Panc1 (cell line): ENCODE measurements at regions not wholly inside any gene's neighbourhood (a gene's known extent, or its start where the extent isn't known, plus 50 kb on each side); places are given as distances from the start of the nearest gene placed in this dataset.

ENCODE experiments used
- ATAC-seq: fragments of 200-7000 bp; cut with Tn5 transposase; 2 replicates; pipeline ENCODE4 v1.9.1; 2020; ENCODE audit warnings: mild to moderate bottlenecking, moderate library complexity
- BruUV-seq: library from RNA; stranded (reverse); fragments of 400-500 nt; replicated peaks from 2 replicates; lab custom pipeline; 2021; lab: Mats Ljungman, UMichigan
- CTCF ChIA-PET: fragments of 300-600 bp; sonication (Branson Sonifier 250); formaldehyde crosslinking; loops from one replicate; lab custom pipeline; 2022; ENCODE audit warnings: antibody characterized with exemption; lab: Charles Lee
- POLR2A ChIA-PET: fragments of 300-600 bp; sonication (Branson Sonifier 250); formaldehyde crosslinking; loops from one replicate; lab custom pipeline; 2022; ENCODE audit warnings: antibody characterized with exemption; lab: Charles Lee
- DNase-seq: peaks from one replicate; pipeline ENCODE4 v3.0.0-alpha.2; 2010; ENCODE audit warnings: low read depth, low spot score
- H3K27ac ChIP-seq: 2 replicates; pipeline ENCODE4 v1.5.1; 2011; ENCODE audit warnings: mild to moderate bottlenecking, low read length, inconsistent platforms
- H3K27me3 ChIP-seq: fragments of 200-500 bp; sonication (Bioruptor generic); 2 replicates; pipeline ENCODE4 v1.6.0; 2014; ENCODE audit warnings: low read length, inconsistent platforms; ENCODE audit not compliant: control insufficient read depth, insufficient read depth
- H3K36me3 ChIP-seq: fragments of 200-500 bp; sonication (Bioruptor generic); 2 replicates; pipeline ENCODE4 v1.5.1; 2014; ENCODE audit warnings: inconsistent platforms, mild to moderate bottlenecking, low read length, moderate library complexity; ENCODE audit not compliant: control insufficient read depth, insufficient read depth
- H3K4me1 ChIP-seq: 2 replicates; pipeline ENCODE4 v1.5.1; 2011; ENCODE audit warnings: inconsistent platforms, mild to moderate bottlenecking, low read length, moderate library complexity; ENCODE audit not compliant: control insufficient read depth, insufficient read depth
- H3K4me3 ChIP-seq, 2 experiments: 2 replicates each; pipeline ENCODE4 v1.5.1; 2011 to 2012; ENCODE audit warnings: low read depth in 2 of 2, low read length in 2 of 2, mild to moderate bottlenecking in 2 of 2, inconsistent platforms in 1 of 2, moderate library complexity in 1 of 2
- H3K9me3 ChIP-seq: fragments of 200-500 bp; sonication (Bioruptor generic); 2 replicates; pipeline ENCODE4 v1.5.1; 2014; ENCODE audit warnings: low read depth, mild to moderate bottlenecking, inconsistent platforms, low read length, moderate library complexity; ENCODE audit not compliant: control insufficient read depth, insufficient read depth
- CTCF ChIP-seq: fragments of 450-650 bp; IDR thresholded peaks from 2 replicates; pipeline ENCODE4 v1.5.1; 2017; ENCODE audit warnings: mild to moderate bottlenecking
- POLR2AphosphoS5 ChIP-seq: IDR thresholded peaks from 2 replicates; pipeline ENCODE4 v1.6.1; 2012; ENCODE audit warnings: mild to moderate bottlenecking, low read depth, low read length, moderate library complexity
- REST ChIP-seq, 2 experiments: IDR thresholded peaks; 2 replicates each; pipeline ENCODE4 v1.6.1; 2011 to 2012; ENCODE audit warnings: low read depth in 2 of 2, control low read depth in 1 of 2, low read length in 1 of 2, mild to moderate bottlenecking in 1 of 2, moderate library complexity in 1 of 2; ENCODE audit not compliant: insufficient read depth in 1 of 2
- SIN3A ChIP-seq: IDR thresholded peaks from 2 replicates; pipeline ENCODE4 v1.6.1; 2012; ENCODE audit warnings: low read depth, mild to moderate bottlenecking, low read length, moderate library complexity, borderline replicate concordance; ENCODE audit not compliant: insufficient read depth
- TCF7L2 ChIP-seq: IDR thresholded peaks from 2 replicates; pipeline ENCODE4 v1.6.1; 2011; ENCODE audit warnings: mild to moderate bottlenecking, low read depth, low read length, inconsistent platforms
- in situ Hi-C: cut with HindIII; loops from 2 replicates; pipeline ENCODE4 v1.10.0; 2016; ENCODE audit warnings: low sequenced_read_pairs, low pct_unique_long_range_greater_than_20kb
- intact Hi-C: fragments of 100-400 bp; cut with micrococcal nuclease; formaldehyde crosslinking; loops from one replicate; pipeline ENCODE4 v1.10.0; 2022; ENCODE audit not compliant: unreplicated experiment

GRCh38 chr18:77755187-77755586, 505.5 kb downstream of the GALR1 start:
- Histone ChIP-seq H3K27me3 (peaks cover 30% of the 10 kb centered on the region), H3K4me3 (no peak overlapping the region), H3K9me3 (no peaks in the 10 kb centered on the region), H3K36me3 (no peaks in the 10 kb centered on the region), H3K4me1 (no peaks in the 10 kb centered on the region), H3K27ac (no peak overlapping the region)
- ChIA-PET CTCF (no interaction called here), POLR2A (no interaction called here)
- no peak for ATAC-seq
- no peak for DNase-seq
- TF ChIP-seq CTCF (no peak), TCF7L2 (no peak), POLR2AphosphoS5 (no peak), REST (IDR thresholded peaks at IDR 0.05; ENCODE audit: insufficient read depth in 1 of 2, low read depth in 2 of 2, low read length in 1 of 2) (no peak), SIN3A (no peak)
- intact Hi-C loops (no loop called here), in situ Hi-C loops (no loop called here)
- BruUV-seq = no TSS peak

GRCh38 chr18:77761332-77761731, 511.7 kb downstream of the GALR1 start:
- TF ChIP-seq REST (IDR thresholded peaks at IDR 0.05; ENCODE audit: insufficient read depth in 1 of 2, low read depth in 2 of 2, low read length in 1 of 2) (no peak), SIN3A (no peak), POLR2AphosphoS5 (no peak), TCF7L2 (no peak), CTCF (no peak)
- no peaks in the 10 kb centered on the region for H3K9me3 ChIP-seq
- POLR2A ChIA-PET = interaction anchor here (0.7 kb wide), 1 partner anchor 1006 kb away, joined by 3 read pairs; no protein-coding TSS in a partner anchor
- BruUV-seq = no TSS peak
- H3K4me1 ChIP-seq = no peaks in the 10 kb centered on the region
- in situ Hi-C loops = no loop called here
- intact Hi-C loops = no loop called here
- no peak overlapping the region for H3K4me3 ChIP-seq
- ATAC-seq (no peak), DNase-seq (no peak)
- CTCF ChIA-PET = no interaction called here
- H3K27me3 ChIP-seq = peaks cover 43% of the 10 kb centered on the region
- no peak overlapping the region for H3K27ac ChIP-seq
- H3K36me3 ChIP-seq = no peaks in the 10 kb centered on the region
